GM23338 (cell line): ENCODE measurements at regions not wholly inside any gene's neighbourhood (a gene's known extent, or its start where the extent isn't known, plus 50 kb on each side); places are given as distances from the start of the nearest gene placed in this dataset.

ENCODE experiments used
- ATAC-seq: fragments of 200-7000 bp; cut with Tn5 transposase; 3 replicates; pipeline ENCODE4 v1.9.1; 2020
- DNase-seq: peaks from one replicate; pipeline ENCODE4 v3.0.0-alpha.2; 2015; ENCODE audit warnings: low spot score
- H2AFZ ChIP-seq: fragments of 200-600 bp; sonication (generic); 2 replicates; pipeline ENCODE4 v1.8.0; 2016; ENCODE audit warnings: antibody characterized with exemption, mild to moderate bottlenecking, moderate library complexity
- H3F3A ChIP-seq: fragments of 200-600 bp; sonication (generic); replicated peaks from 2 replicates; pipeline ENCODE4 v1.8.0; 2017; ENCODE audit warnings: antibody characterized with exemption, mixed run types, low read depth
- H3K27ac ChIP-seq: fragments of 200-600 bp; sonication (generic); 2 replicates; pipeline ENCODE4 v1.6.1; 2016; ENCODE audit warnings: low read depth
- H3K27me3 ChIP-seq: fragments of 200-600 bp; sonication (generic); 2 replicates; pipeline ENCODE4 v1.8.0; 2016; ENCODE audit warnings: mild to moderate bottlenecking, mixed run types, moderate library complexity; ENCODE audit not compliant: insufficient read depth
- H3K36me3 ChIP-seq: fragments of 200-600 bp; sonication (generic); 2 replicates; pipeline ENCODE4 v1.8.0; 2016; ENCODE audit warnings: mild to moderate bottlenecking; ENCODE audit not compliant: insufficient read depth
- H3K4me1 ChIP-seq: fragments of 200-600 bp; sonication (generic); 2 replicates; pipeline ENCODE4 v1.8.0; 2016; ENCODE audit warnings: mild to moderate bottlenecking, moderate library complexity; ENCODE audit not compliant: insufficient read depth
- H3K4me2 ChIP-seq: fragments of 200-600 bp; sonication (generic); 2 replicates; pipeline ENCODE4 v1.7.1; 2017; ENCODE audit warnings: mixed run types
- H3K4me3 ChIP-seq: fragments of 200-600 bp; sonication (generic); 2 replicates; pipeline ENCODE4 v1.6.1; 2016; ENCODE audit warnings: mixed run types
- H3K79me2 ChIP-seq: fragments of 200-600 bp; sonication (generic); replicated peaks from 2 replicates; pipeline ENCODE4 v1.8.0; 2017; ENCODE audit warnings: mild to moderate bottlenecking; ENCODE audit not compliant: insufficient read depth
- H3K9me2 ChIP-seq: fragments of 200-600 bp; sonication (generic); 2 replicates; pipeline ENCODE4 v1.8.0; 2017; ENCODE audit not compliant: insufficient read depth
- H4K20me1 ChIP-seq: fragments of 200-600 bp; sonication (generic); replicated peaks from 2 replicates; pipeline ENCODE4 v1.8.0; 2017; ENCODE audit warnings: mild to moderate bottlenecking; ENCODE audit not compliant: insufficient read depth
- H3K27ac Mint-ChIP-seq: 2 replicates; pipeline ENCODE4 v1.8.0; 2020; ENCODE audit warnings: inconsistent platforms, mild to moderate bottlenecking, moderate library complexity, mixed read lengths
- H3K27me3 Mint-ChIP-seq: 3 replicates; pipeline ENCODE4 v1.8.0; 2022; ENCODE audit warnings: low read depth, mild to moderate bottlenecking, moderate library complexity, mixed read lengths, inconsistent platforms; ENCODE audit not compliant: insufficient read depth, poor library complexity
- H3K36me3 Mint-ChIP-seq: 3 replicates; pipeline ENCODE4 v1.8.0; 2021; ENCODE audit warnings: low read depth, mild to moderate bottlenecking, inconsistent platforms, moderate library complexity, mixed read lengths
- H3K4me1 Mint-ChIP-seq: 3 replicates; pipeline ENCODE4 v1.8.0; 2020; ENCODE audit warnings: mild to moderate bottlenecking, inconsistent platforms, mixed read lengths
- H3K4me3 Mint-ChIP-seq: 3 replicates; pipeline ENCODE4 v1.8.0; 2021; ENCODE audit warnings: moderate library complexity, mild to moderate bottlenecking, inconsistent platforms, mixed read lengths
- H3K9me3 Mint-ChIP-seq: 3 replicates; pipeline ENCODE4 v1.8.0; 2020; ENCODE audit warnings: moderate library complexity, mild to moderate bottlenecking, inconsistent platforms, mixed read lengths
- CREB1 ChIP-seq: fragments of 250-450 bp; sonication (Bioruptor Pico); IDR thresholded peaks from 2 replicates; pipeline ENCODE4 v1.5.0; 2020; ENCODE audit warnings: low read depth, mild to moderate bottlenecking, moderate library complexity
- CTCF ChIP-seq, 2 experiments: fragments of 200-600 bp in 1 of 2; sonication (generic) in 1 of 2; conservative IDR thresholded peaks; 2 replicates each; pipeline versions ENCODE4 v1.5.1 to v1.6.1; 2016 to 2017; ENCODE audit warnings: antibody characterized with exemption in 2 of 2, low read depth in 2 of 2, mild to moderate bottlenecking in 2 of 2, moderate library complexity in 1 of 2
- ETS1 ChIP-seq: IDR thresholded peaks from 2 replicates; pipeline ENCODE4 v1.6.1; 2016; ENCODE audit warnings: antibody characterized with exemption
- EZH2 ChIP-seq: fragments of 200-600 bp; sonication (generic); IDR thresholded peaks from one replicate; pipeline ENCODE4 v1.8.0; 2017; ENCODE audit warnings: antibody characterized with exemption, mild to moderate bottlenecking, low read depth; ENCODE audit not compliant: unreplicated experiment
- JUNB ChIP-seq: IDR thresholded peaks from one replicate; pipeline ENCODE4 v1.6.1; 2016; ENCODE audit warnings: antibody characterized with exemption; ENCODE audit not compliant: unreplicated experiment
- NANOG ChIP-seq: IDR thresholded peaks from 2 replicates; pipeline ENCODE4 v1.6.1; 2016; ENCODE audit warnings: antibody characterized with exemption, borderline replicate concordance
- POLR2AphosphoS5 ChIP-seq: IDR thresholded peaks from 2 replicates; pipeline ENCODE4 v1.6.1; 2016; ENCODE audit warnings: antibody characterized with exemption, low read depth
- STAT1 ChIP-seq: IDR thresholded peaks from one replicate; pipeline ENCODE4 v1.6.1; 2016; ENCODE audit warnings: antibody characterized with exemption; ENCODE audit not compliant: unreplicated experiment
- ZNF114 ChIP-seq: fragments of 250-450 bp; sonication (Bioruptor Pico); IDR thresholded peaks from 2 replicates; pipeline ENCODE4 v1.5.0; 2020; ENCODE audit warnings: mild to moderate bottlenecking, moderate library complexity
- ZNF331 ChIP-seq: fragments of 250-450 bp; sonication (Bioruptor Pico); IDR thresholded peaks from 2 replicates; pipeline ENCODE4 v1.5.0; 2020; ENCODE audit warnings: low read depth, mild to moderate bottlenecking, moderate library complexity
- ZNF462 ChIP-seq: fragments of 250-450 bp; sonication (Bioruptor Pico); IDR thresholded peaks from 2 replicates; pipeline ENCODE4 v1.5.0; 2020; ENCODE audit warnings: mild to moderate bottlenecking, moderate library complexity

GRCh38 chr6:21438237-21438985, 155.1 kb upstream of the SOX4 start (continued):
- TF ChIP-seq CTCF (conservative IDR thresholded peaks at IDR 0.05; ENCODE audit: low read depth in 2 of 2) (no peak), NANOG (no peak)

- no peaks in the 10 kb centered on the region; the same call in 2 of the 3 replicates for H3K4me1 Mint-ChIP-seq
- TF ChIP-seq ETS1 (no peak), EZH2 (no peak), JUNB (no peak), ZNF462 (no peak), ZNF114 (CRISPR knock-in tag) (no peak), NANOG (no peak), POLR2AphosphoS5 (no peak), CREB1 (no peak), CTCF (conservative IDR thresholded peaks at IDR 0.05; ENCODE audit: low read depth in 2 of 2) (no peak), STAT1 (no peak), ZNF331 (CRISPR knock-in tag) (no peak)
These were observed 154.6 kb upstream of the SOX4 start for GRCh38 chr6:21438986-21439352.

More at GRCh38 chr6:21438986-21439352, 154.6 kb upstream of the SOX4 start:
- Histone ChIP-seq H3K27ac (no peak overlapping the region), H3K4me3 (no peak overlapping the region), H3F3A (no peaks in the 10 kb centered on the region), H3K4me2 (no peak overlapping the region), H4K20me1 (no peaks in the 10 kb centered on the region), H3K4me1 (peaks cover 6% of the 10 kb centered on the region), H2AFZ (no peak overlapping the region; the same call in 1 of the 2 replicates), H3K27me3 (no peaks in the 10 kb centered on the region), H3K79me2 (no peaks in the 10 kb centered on the region), H3K9me2 (peaks cover 9% of the 10 kb centered on the region; the same call in 1 of the 2 replicates), H3K36me3 (no peaks in the 10 kb centered on the region)
- Mint-ChIP-seq H3K4me3 (no peak overlapping the region), H3K27me3 (no peaks in the 10 kb centered on the region), H3K9me3 (no peaks in the 10 kb centered on the region; the same call in 2 of the 3 replicates), H3K36me3 (no peaks in the 10 kb centered on the region), H3K27ac (no peak overlapping the region)
- DNase-seq (no peak), ATAC-seq (no peak)
